IMR-90 (cell line): ENCODE measurements at regions not wholly inside any gene's neighbourhood (a gene's known extent, or its start where the extent isn't known, plus 50 kb on each side); places are given as distances from the start of the nearest gene placed in this dataset.

Source experiments
- ATAC-seq: fragments of 200-7000 bp; cut with Tn5 transposase; 2 replicates; pipeline ENCODE4 v1.9.1; 2020; ENCODE audit warnings: low read depth, mild to moderate bottlenecking, moderate library complexity
- BruUV-seq: library from RNA; stranded (reverse); fragments of 400-500 nt; replicated peaks from 2 replicates; lab custom pipeline; 2021; lab: Mats Ljungman, UMichigan
- CTCF ChIA-PET: fragments of 300-600 bp; formaldehyde crosslinking; extraction: SDS; loops from one replicate; lab custom pipeline; 2021; ENCODE audit warnings: antibody characterized with exemption; lab: Yijun Ruan, JAX
- POLR2A ChIA-PET: fragments of 300-600 bp; sonication (Branson Sonifier 250); formaldehyde crosslinking; loops from one replicate; lab custom pipeline; 2022; ENCODE audit warnings: antibody characterized with exemption; ENCODE audit not compliant: unreplicated experiment; lab: Charles Lee
- DNase-seq: peaks from one replicate; pipeline ENCODE4 v3.0.0; 2013
- H2AFZ ChIP-seq: replicated peaks from 2 replicates; pipeline ENCODE3; 2013; ENCODE audit warnings: low read length, mild to moderate bottlenecking; ENCODE audit not compliant: poor library complexity
- H2AK5ac ChIP-seq: 2 replicates; pipeline ENCODE4 v1.6.1; 2013; ENCODE audit warnings: low read depth, low read length, inconsistent platforms
- H2AK9ac ChIP-seq: replicated peaks from 2 replicates; pipeline ENCODE3; 2013; ENCODE audit warnings: mild to moderate bottlenecking, low read depth, low read length, moderate library complexity; ENCODE audit not compliant: poor library complexity
- H2BK120ac ChIP-seq: 2 replicates; pipeline ENCODE4 v1.6.1; 2013; ENCODE audit warnings: low read depth, low read length, inconsistent platforms
- H2BK15ac ChIP-seq: 3 replicates; pipeline ENCODE4 v1.6.1; 2013; ENCODE audit warnings: low read depth, low read length, inconsistent platforms
- H2BK20ac ChIP-seq: 2 replicates; pipeline ENCODE4 v1.6.1; 2013; ENCODE audit warnings: low read depth, mild to moderate bottlenecking, inconsistent platforms, low read length, moderate library complexity
- H2BK5ac ChIP-seq: 2 replicates; pipeline ENCODE4 v1.6.1; 2013; ENCODE audit warnings: mild to moderate bottlenecking, low read depth, low read length, inconsistent platforms; ENCODE audit not compliant: poor library complexity, severe bottlenecking
- H3K14ac ChIP-seq: replicated peaks from 2 replicates; pipeline ENCODE4 v1.6.1; 2013; ENCODE audit warnings: low read depth, low read length, inconsistent platforms
- H3K18ac ChIP-seq: 2 replicates; pipeline ENCODE4 v1.6.1; 2013; ENCODE audit warnings: low read depth, low read length, control low read depth
- H3K23ac ChIP-seq: 2 replicates; pipeline ENCODE4 v1.6.1; 2013; ENCODE audit warnings: low read depth, low read length, inconsistent platforms
- H3K27ac ChIP-seq: 2 replicates; pipeline ENCODE4 v1.5.1; 2013; ENCODE audit warnings: mild to moderate bottlenecking, control low read depth, low read length; ENCODE audit not compliant: insufficient read depth
- H3K27me3 ChIP-seq: 2 replicates; pipeline ENCODE4 v1.6.1; 2013; ENCODE audit warnings: low read length; ENCODE audit not compliant: control insufficient read depth, insufficient read depth
- H3K36me3 ChIP-seq: 2 replicates; pipeline ENCODE4 v1.6.1; 2013; ENCODE audit warnings: low read length, mixed read lengths; ENCODE audit not compliant: control insufficient read depth, insufficient read depth
- H3K4ac ChIP-seq: 2 replicates; pipeline ENCODE4 v1.6.1; 2013; ENCODE audit warnings: low read depth, low read length, inconsistent platforms
- H3K4me1 ChIP-seq: 2 replicates; pipeline ENCODE4 v1.6.1; 2013; ENCODE audit warnings: low read length, mixed read lengths; ENCODE audit not compliant: control insufficient read depth, insufficient read depth
- H3K4me2 ChIP-seq: 2 replicates; pipeline ENCODE4 v1.6.1; 2013; ENCODE audit warnings: low read depth, mild to moderate bottlenecking, control low read depth, low read length, moderate library complexity
- H3K4me3 ChIP-seq: 2 replicates; pipeline ENCODE4 v1.5.1; 2013; ENCODE audit warnings: low read depth, mild to moderate bottlenecking, control low read depth, low read length, moderate library complexity; ENCODE audit not compliant: insufficient read depth
- H3K56ac ChIP-seq: 2 replicates; pipeline ENCODE4 v1.6.1; 2013; ENCODE audit warnings: low read length, inconsistent platforms; ENCODE audit not compliant: insufficient read depth; ENCODE audit errors: extremely low read depth
- H3K79me1 ChIP-seq, 2 experiments: 2 replicates each; pipeline ENCODE4 v1.6.1; 2013; ENCODE audit warnings: low read length in 2 of 2, inconsistent platforms in 1 of 2, low read depth in 1 of 2
- H3K9ac ChIP-seq: 2 replicates; pipeline ENCODE4 v1.6.1; 2013; ENCODE audit warnings: low read depth, low read length, control low read depth
- H3K9me1 ChIP-seq: 2 replicates; pipeline ENCODE4 v1.6.1; 2013; ENCODE audit warnings: low read length, inconsistent platforms; ENCODE audit not compliant: insufficient read depth
- H3K9me3 ChIP-seq: 2 replicates; pipeline ENCODE4 v1.6.1; 2013; ENCODE audit warnings: low read length; ENCODE audit not compliant: control insufficient read depth, insufficient read depth
- H4K20me1 ChIP-seq: 2 replicates; pipeline ENCODE4 v1.6.1; 2013; ENCODE audit warnings: low read length, inconsistent platforms; ENCODE audit not compliant: insufficient read depth
- H4K5ac ChIP-seq: 2 replicates; pipeline ENCODE4 v1.6.1; 2013; ENCODE audit warnings: mild to moderate bottlenecking, low read depth, low read length, control low read depth
- H4K8ac ChIP-seq, 2 experiments: 2 replicates each; pipeline ENCODE4 v1.6.1; 2013; ENCODE audit warnings: low read depth in 2 of 2, low read length in 2 of 2, control low read depth in 1 of 2, inconsistent platforms in 1 of 2
- H4K91ac ChIP-seq: 2 replicates; pipeline ENCODE4 v1.6.1; 2013; ENCODE audit warnings: low read depth, low read length, inconsistent platforms; ENCODE audit not compliant: insufficient read depth
- CHD1 ChIP-seq: IDR thresholded peaks from 2 replicates; pipeline ENCODE4 v1.6.1; 2012; ENCODE audit warnings: low read depth, low read length, improper control_type of control experiment
- MXI1 ChIP-seq: IDR thresholded peaks from 2 replicates; pipeline ENCODE4 v1.6.1; 2012; ENCODE audit warnings: low read depth, mild to moderate bottlenecking, low read length, moderate library complexity, borderline replicate concordance
- dilution Hi-C: fragments of 300-500 bp; cut with HindIII; formaldehyde crosslinking; loops from one replicate; pipeline ENCODE4 v1.14.3; 2018; ENCODE audit warnings: low sequenced_read_pairs; ENCODE audit not compliant: unreplicated experiment
- in situ Hi-C: fragments of 300-500 bp; cut with MboI; formaldehyde crosslinking; loops from 3 replicates; pipeline ENCODE4 v1.14.3; 2019; ENCODE audit warnings: low sequenced_read_pairs, inconsistent platforms, mixed read lengths
- intact Hi-C: fragments of 100-400 bp; cut with micrococcal nuclease; formaldehyde crosslinking; loops from 2 replicates; pipeline ENCODE4 v1.10.0; 2022

- no peak overlapping the region for H3K18ac ChIP-seq
- H3K4me2 ChIP-seq, result no peak overlapping the region
- H4K5ac ChIP-seq, result no peak overlapping the region
- H3K4me3 ChIP-seq, result no peak overlapping the region
- H3K27ac ChIP-seq, result no peak overlapping the region
- H4K20me1 ChIP-seq, result no peaks in the 10 kb centered on the region
- BruUV-seq, result no TSS peak
- H3K36me3 ChIP-seq, result no peaks in the 10 kb centered on the region
- no peaks in the 10 kb centered on the region for H3K79me1 ChIP-seq
- no peak overlapping the region for H3K14ac ChIP-seq
- no peaks in the 10 kb centered on the region for H3K9me1 ChIP-seq
- in situ Hi-C loops, result no loop called here
- no peak overlapping the region for H2AFZ ChIP-seq
- H4K8ac ChIP-seq, result no peak overlapping the region
- no peak overlapping the region for H3K9ac ChIP-seq
- ATAC-seq (no peak), DNase-seq (no peak)
- no peak overlapping the region for H2BK15ac ChIP-seq
- H3K23ac ChIP-seq, result no peak overlapping the region
- no peak for TF ChIP-seq CHD1
- no peak for TF ChIP-seq MXI1
- intact Hi-C loops, result no loop called here
- no peak overlapping the region for H4K91ac ChIP-seq
- H2AK5ac ChIP-seq, result no peak overlapping the region
- CTCF ChIA-PET, result interaction anchor here (0.6 kb wide), 1 partner anchor 18 kb away, joined by 4 read pairs; no protein-coding TSS in a partner anchor
- H3K9me3 ChIP-seq, result no peaks in the 10 kb centered on the region
- no peak overlapping the region for H3K4ac ChIP-seq
- H2BK5ac ChIP-seq, result no peak overlapping the region
- H3K27me3 ChIP-seq, result peaks cover 5% of the 10 kb centered on the region; the same call in 1 of the 2 replicates
- H3K56ac ChIP-seq, result no peak overlapping the region
- dilution Hi-C loops, result no loop called here
- no peak overlapping the region for H2BK120ac ChIP-seq
- H3K4me1 ChIP-seq, result peaks cover 4% of the 10 kb centered on the region; the same call in 1 of the 2 replicates
- H2BK20ac ChIP-seq, result no peak overlapping the region
- POLR2A ChIA-PET, result interaction anchor here (0.6 kb wide), 1 partner anchor 42 kb away, joined by 8 read pairs; no protein-coding TSS in a partner anchor
- no peak overlapping the region for H2AK9ac ChIP-seq
These were observed 63.5 kb upstream of the FYN start for GRCh38 chr6:111936718-111937117.
